ENCODE measurements at regions not wholly inside any gene's neighbourhood (a gene's known extent, or its start where the extent isn't known, plus 50 kb on each side); places are given as distances from the start of the nearest gene placed in this dataset.

DNA sequence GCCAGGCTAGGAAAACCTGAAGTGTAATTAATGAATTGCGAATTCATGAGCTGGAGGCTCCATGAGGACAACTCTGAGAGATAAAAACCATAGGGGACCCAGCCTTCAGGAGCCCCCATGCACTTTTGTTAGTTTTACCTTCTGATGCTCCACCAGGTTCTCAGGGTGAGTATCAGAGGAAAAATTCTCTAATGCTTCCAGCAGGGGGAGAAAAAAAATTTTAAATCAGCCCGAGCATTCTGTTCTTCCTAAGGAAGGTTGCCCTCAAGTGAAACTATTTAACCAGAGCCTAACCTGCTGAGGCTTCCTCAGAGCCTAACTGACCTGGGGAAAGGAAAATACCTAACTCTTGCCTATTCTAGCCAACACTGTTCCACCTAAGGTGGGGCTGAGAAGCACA lies 552.6 kb downstream of the PPARGC1A start:
- Histone ChIP-seq H3K27me3 (ENCODE audit: control insufficient read depth in 2 of 2, insufficient read depth in 2 of 2, low read length in 2 of 2) (no peaks in the 10 kb centered on the region), H2AFZ (ENCODE audit: low read depth, low read length) (no peak overlapping the region), H3K79me2 (ENCODE audit: control insufficient read depth, insufficient read depth, low read length) (no peaks in the 10 kb centered on the region), H3K4me3 (no peak overlapping the region), H3K4me2 (ENCODE audit: insufficient read depth, low read length) (no peak overlapping the region), H3K9me3 (replicated peaks; ENCODE audit: control insufficient read depth, insufficient read depth, low read depth, low read length) (no peaks in the 10 kb centered on the region), H3K4me1 (replicated peaks in 1 of 2; ENCODE audit: control insufficient read depth in 2 of 2, insufficient read depth in 2 of 2, low read length in 2 of 2) (peaks cover 0 to 2% of the 10 kb centered on the region in 2 experiments; a peak in 2 of 5 replicates), H3K36me3 (ENCODE audit: control insufficient read depth, insufficient read depth, low read length) (no peaks in the 10 kb centered on the region), H4K20me1 (replicated peaks; ENCODE audit: control insufficient read depth, insufficient read depth, low read length) (no peaks in the 10 kb centered on the region), H3K9ac (ENCODE audit: insufficient read depth in 1 of 2, low read depth in 2 of 2, low read length in 2 of 2) (no peak overlapping the region), H3K27ac (ENCODE audit: extremely low read depth, low read depth, low read length) (no peak overlapping the region), H3K9me1 (ENCODE audit: control insufficient read depth, insufficient read depth, low read length) (no peaks in the 10 kb centered on the region)
- 26% methylated on average over 2 of the region's 2 CpGs for WGBS (ENCODE audit: insufficient coverage, low coverage, missing lambda C conversion rate)
- intact Hi-C loops (cut with micrococcal nuclease): no loop called here
- in situ Hi-C loops (cut with MboI): no loop called here
- ChIA-PET CTCF (ENCODE audit: low intra/inter-chr PET ratio) (no interaction called here), POLR2A (no interaction called here)
- no peak for ATAC-seq
- DNase-seq (ENCODE audit: extremely low read depth in 1 of 4, low spot score in 3 of 4): no peak
- no peak for FAIRE-seq
- no TSS peak for BruUV-seq (replicated peaks)
- TF ChIP-seq ZNF699 (CRISPR knock-in tag; IDR thresholded peaks at IDR 0.05; ENCODE audit: insufficient replicate concordance): no peak
- TF ChIP-seq POLR3A (IDR thresholded peaks at IDR 0.05; ENCODE audit: borderline replicate concordance, extremely low read depth, insufficient read depth, insufficient read length): no peak
- TF ChIP-seq, protein P1, sequence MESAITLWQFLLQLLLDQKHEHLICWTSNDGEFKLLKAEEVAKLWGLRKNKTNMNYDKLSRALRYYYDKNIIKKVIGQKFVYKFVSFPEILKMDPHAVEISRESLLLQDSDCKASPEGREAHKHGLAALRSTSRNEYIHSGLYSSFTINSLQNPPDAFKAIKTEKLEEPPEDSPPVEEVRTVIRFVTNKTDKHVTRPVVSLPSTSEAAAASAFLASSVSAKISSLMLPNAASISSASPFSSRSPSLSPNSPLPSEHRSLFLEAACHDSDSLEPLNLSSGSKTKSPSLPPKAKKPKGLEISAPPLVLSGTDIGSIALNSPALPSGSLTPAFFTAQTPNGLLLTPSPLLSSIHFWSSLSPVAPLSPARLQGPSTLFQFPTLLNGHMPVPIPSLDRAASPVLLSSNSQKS (CRISPR knock-in tag; IDR thresholded peaks at IDR 0.05): no peak
- no peak for TF ChIP-seq TGIF2 (CRISPR knock-in tag; IDR thresholded peaks at IDR 0.05)
- no peak for TF ChIP-seq PHTF2 (CRISPR knock-in tag; IDR thresholded peaks at IDR 0.05)
- no peak for TF ChIP-seq DDX20 (tag; IDR thresholded peaks at IDR 0.05; ENCODE audit: low read depth)
- no peak for TF ChIP-seq EZH2 (IDR thresholded peaks at IDR 0.05; ENCODE audit: borderline replicate concordance, low read depth, low read length)
- TF ChIP-seq ZNF408 (CRISPR knock-in tag; IDR thresholded peaks at IDR 0.05; ENCODE audit: low read depth): no peak
- TF ChIP-seq, protein P2, sequence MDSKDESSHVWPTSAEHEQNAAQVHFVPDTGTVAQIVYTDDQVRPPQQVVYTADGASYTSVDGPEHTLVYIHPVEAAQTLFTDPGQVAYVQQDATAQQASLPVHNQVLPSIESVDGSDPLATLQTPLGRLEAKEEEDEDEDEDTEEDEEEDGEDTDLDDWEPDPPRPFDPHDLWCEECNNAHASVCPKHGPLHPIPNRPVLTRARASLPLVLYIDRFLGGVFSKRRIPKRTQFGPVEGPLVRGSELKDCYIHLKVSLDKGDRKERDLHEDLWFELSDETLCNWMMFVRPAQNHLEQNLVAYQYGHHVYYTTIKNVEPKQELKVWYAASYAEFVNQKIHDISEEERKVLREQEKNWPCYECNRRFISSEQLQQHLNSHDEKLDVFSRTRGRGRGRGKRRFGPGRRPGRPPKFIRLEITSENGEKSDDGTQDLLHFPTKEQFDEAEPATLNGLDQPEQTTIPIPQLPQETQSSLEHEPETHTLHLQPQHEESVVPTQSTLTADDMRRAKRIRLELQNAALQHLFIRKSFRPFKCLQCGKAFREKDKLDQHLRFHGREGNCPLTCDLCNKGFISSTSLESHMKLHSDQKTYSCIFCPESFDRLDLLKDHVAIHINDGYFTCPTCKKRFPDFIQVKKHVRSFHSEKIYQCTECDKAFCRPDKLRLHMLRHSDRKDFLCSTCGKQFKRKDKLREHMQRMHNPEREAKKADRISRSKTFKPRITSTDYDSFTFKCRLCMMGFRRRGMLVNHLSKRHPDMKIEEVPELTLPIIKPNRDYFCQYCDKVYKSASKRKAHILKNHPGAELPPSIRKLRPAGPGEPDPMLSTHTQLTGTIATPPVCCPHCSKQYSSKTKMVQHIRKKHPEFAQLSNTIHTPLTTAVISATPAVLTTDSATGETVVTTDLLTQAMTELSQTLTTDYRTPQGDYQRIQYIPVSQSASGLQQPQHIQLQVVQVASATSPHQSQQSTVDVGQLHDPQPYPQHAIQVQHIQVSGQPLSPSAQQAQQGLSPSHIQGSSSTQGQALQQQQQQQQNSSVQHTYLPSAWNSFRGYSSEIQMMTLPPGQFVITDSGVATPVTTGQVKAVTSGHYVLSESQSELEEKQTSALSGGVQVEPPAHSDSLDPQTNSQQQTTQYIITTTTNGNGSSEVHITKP (IDR thresholded peaks at IDR 0.05; ENCODE audit: partially characterized antibody): no peak

All from K562 (cell line).